Hepatocyte (in vitro differentiated cells): ENCODE measurements at regions not wholly inside any gene's neighbourhood (a gene's known extent, or its start where the extent isn't known, plus 50 kb on each side); places are given as distances from the start of the nearest gene placed in this dataset.

Experiments used
- DNase-seq: peaks from one replicate; pipeline ENCODE4 v3.0.0-alpha.2; 2016; ENCODE audit warnings: low spot score
- H2AFZ ChIP-seq: fragments of 200-600 bp; sonication (generic); 2 replicates; pipeline ENCODE4 v1.6.0; 2016; ENCODE audit warnings: antibody characterized with exemption, mild to moderate bottlenecking
- H3K27ac ChIP-seq: fragments of 200-600 bp; sonication (generic); 2 replicates; pipeline ENCODE4 v1.5.1; 2016; ENCODE audit warnings: mild to moderate bottlenecking
- H3K27me3 ChIP-seq: fragments of 200-600 bp; sonication (generic); 2 replicates; pipeline ENCODE4 v1.6.1; 2016
- H3K36me3 ChIP-seq: fragments of 200-600 bp; sonication (generic); replicated peaks from 2 replicates; pipeline ENCODE4 v1.5.1; 2016; ENCODE audit warnings: low read depth; ENCODE audit not compliant: insufficient read depth
- H3K4me1 ChIP-seq: fragments of 200-600 bp; sonication (generic); 2 replicates; pipeline ENCODE4 v1.5.1; 2016; ENCODE audit warnings: mild to moderate bottlenecking, moderate library complexity; ENCODE audit not compliant: insufficient read depth
- H3K4me2 ChIP-seq: fragments of 200-600 bp; sonication (generic); 2 replicates; pipeline ENCODE4 v1.6.0; 2016
- H3K4me3 ChIP-seq: fragments of 200-600 bp; sonication (generic); 2 replicates; pipeline ENCODE4 v1.5.1; 2016; ENCODE audit warnings: mild to moderate bottlenecking
- H3K79me2 ChIP-seq: fragments of 200-600 bp; sonication (generic); 2 replicates; pipeline ENCODE4 v1.6.0; 2017; ENCODE audit warnings: mild to moderate bottlenecking
- H3K9me2 ChIP-seq: fragments of 200-600 bp; sonication (generic); replicated peaks from 2 replicates; pipeline ENCODE4 v1.6.0; 2017; ENCODE audit warnings: mild to moderate bottlenecking; ENCODE audit not compliant: insufficient read depth
- H3K9me3 ChIP-seq: fragments of 200-600 bp; sonication (generic); 2 replicates; pipeline ENCODE4 v1.5.1; 2016; ENCODE audit warnings: low read depth, mild to moderate bottlenecking
- H4K20me1 ChIP-seq: fragments of 200-600 bp; sonication (generic); 2 replicates; pipeline ENCODE4 v1.6.0; 2016; ENCODE audit warnings: mild to moderate bottlenecking; ENCODE audit not compliant: insufficient read depth, poor library complexity, severe bottlenecking
- EZH2 ChIP-seq: fragments of 200-600 bp; sonication (generic); IDR thresholded peaks from 2 replicates; pipeline ENCODE4 v1.6.1; 2016; ENCODE audit warnings: antibody characterized with exemption, mild to moderate bottlenecking, borderline replicate concordance
- EZH2phosphoT487 ChIP-seq: fragments of 200-600 bp; sonication (generic); IDR thresholded peaks from one replicate; pipeline ENCODE4 v1.6.1; 2018; ENCODE audit warnings: antibody characterized with exemption, mild to moderate bottlenecking, low read depth, moderate library complexity; ENCODE audit not compliant: unreplicated experiment, severe bottlenecking
- WGBS: methylation state at CpG from one replicate; pipeline ENCODE4 v1.1.6; 2016; ENCODE audit warnings: low lambda C conversion rate; ENCODE audit errors: missing lambda C conversion rate; 5-methylcytosine and 5-hydroxymethylcytosine counted together
- TF ChIP-seq, protein P1 (sequence below): fragments of 200-600 bp; sonication (generic); IDR thresholded peaks from 2 replicates; pipeline ENCODE4 v1.5.1; 2016; ENCODE audit warnings: antibody characterized with exemption, mild to moderate bottlenecking; ENCODE audit not compliant: poor library complexity

DNA sequence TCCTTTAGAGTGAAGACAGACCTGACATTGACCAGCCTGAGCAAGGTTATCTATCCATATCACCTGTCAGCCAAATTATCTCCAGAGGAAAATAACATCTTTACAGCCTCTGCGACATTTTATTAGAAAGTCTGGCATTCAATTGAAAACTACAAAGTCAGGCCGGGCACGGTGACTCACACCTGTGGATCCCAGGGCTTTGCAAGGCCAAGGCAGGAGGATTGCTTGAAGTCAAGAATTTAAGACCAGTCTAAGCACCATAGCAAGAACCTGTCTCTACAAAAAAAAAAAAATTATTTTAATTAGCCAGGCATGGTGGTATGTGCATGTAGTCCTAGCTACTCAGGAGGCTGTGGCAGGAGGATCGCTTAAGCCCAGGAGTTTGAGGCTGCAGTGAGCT lies 141.6 kb downstream of the RCN1 start:
- no peaks in the 10 kb centered on the region for H3K9me3 ChIP-seq
- TF ChIP-seq, protein P1, sequence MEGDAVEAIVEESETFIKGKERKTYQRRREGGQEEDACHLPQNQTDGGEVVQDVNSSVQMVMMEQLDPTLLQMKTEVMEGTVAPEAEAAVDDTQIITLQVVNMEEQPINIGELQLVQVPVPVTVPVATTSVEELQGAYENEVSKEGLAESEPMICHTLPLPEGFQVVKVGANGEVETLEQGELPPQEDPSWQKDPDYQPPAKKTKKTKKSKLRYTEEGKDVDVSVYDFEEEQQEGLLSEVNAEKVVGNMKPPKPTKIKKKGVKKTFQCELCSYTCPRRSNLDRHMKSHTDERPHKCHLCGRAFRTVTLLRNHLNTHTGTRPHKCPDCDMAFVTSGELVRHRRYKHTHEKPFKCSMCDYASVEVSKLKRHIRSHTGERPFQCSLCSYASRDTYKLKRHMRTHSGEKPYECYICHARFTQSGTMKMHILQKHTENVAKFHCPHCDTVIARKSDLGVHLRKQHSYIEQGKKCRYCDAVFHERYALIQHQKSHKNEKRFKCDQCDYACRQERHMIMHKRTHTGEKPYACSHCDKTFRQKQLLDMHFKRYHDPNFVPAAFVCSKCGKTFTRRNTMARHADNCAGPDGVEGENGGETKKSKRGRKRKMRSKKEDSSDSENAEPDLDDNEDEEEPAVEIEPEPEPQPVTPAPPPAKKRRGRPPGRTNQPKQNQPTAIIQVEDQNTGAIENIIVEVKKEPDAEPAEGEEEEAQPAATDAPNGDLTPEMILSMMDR: no peak
- TF ChIP-seq EZH2phosphoT487 (no peak), EZH2 (no peak)
- H3K36me3 ChIP-seq: no peaks in the 10 kb centered on the region
- H3K9me2 ChIP-seq: no peaks in the 10 kb centered on the region
- no peaks in the 10 kb centered on the region for H3K27me3 ChIP-seq
- no peak overlapping the region for H3K4me3 ChIP-seq
- H3K4me2 ChIP-seq: no peak overlapping the region
- H3K4me1 ChIP-seq: no peaks in the 10 kb centered on the region
- WGBS: 55% methylated on average over 4 of the region's 4 CpGs
- no peak overlapping the region for H2AFZ ChIP-seq
- no peaks in the 10 kb centered on the region for H3K79me2 ChIP-seq
- DNase-seq: peak; percentile 24
- H4K20me1 ChIP-seq: no peaks in the 10 kb centered on the region
- H3K27ac ChIP-seq: no peak overlapping the region

DNA sequence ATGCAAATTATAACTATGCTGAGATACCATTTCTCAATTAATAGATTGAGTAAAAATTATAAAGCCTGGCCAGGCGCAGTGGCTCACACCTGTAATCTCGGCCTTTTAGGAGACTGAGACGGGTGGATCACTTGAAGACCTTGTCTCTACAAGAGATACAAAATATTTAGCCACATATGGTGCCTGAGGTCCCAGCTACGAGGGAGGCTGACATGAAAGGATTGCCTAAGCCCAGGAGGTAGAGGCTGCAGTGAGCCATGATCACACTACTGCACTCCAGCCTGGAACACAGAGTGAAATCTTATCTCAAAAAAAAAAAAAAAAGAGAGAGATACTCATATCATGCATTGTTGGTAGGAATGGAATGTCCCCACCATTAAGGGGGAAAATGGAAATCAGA lies 142.4 kb downstream of the RCN1 start:
- no peaks in the 10 kb centered on the region for H3K9me2 ChIP-seq
- H2AFZ ChIP-seq: no peak overlapping the region
- H3K79me2 ChIP-seq: no peaks in the 10 kb centered on the region
- H3K4me2 ChIP-seq: no peak overlapping the region
- DNase-seq: no peak
- no peaks in the 10 kb centered on the region for H4K20me1 ChIP-seq
- TF ChIP-seq EZH2 (no peak), EZH2phosphoT487 (no peak)
- TF ChIP-seq, protein P1: no peak
- H3K4me3 ChIP-seq: no peak overlapping the region
- no peaks in the 10 kb centered on the region for H3K36me3 ChIP-seq
- 86% methylated on average over 4 of the region's 4 CpGs for WGBS
- H3K4me1 ChIP-seq: no peaks in the 10 kb centered on the region
- H3K27ac ChIP-seq: no peak overlapping the region
- no peaks in the 10 kb centered on the region for H3K27me3 ChIP-seq
- no peaks in the 10 kb centered on the region for H3K9me3 ChIP-seq

DNA sequence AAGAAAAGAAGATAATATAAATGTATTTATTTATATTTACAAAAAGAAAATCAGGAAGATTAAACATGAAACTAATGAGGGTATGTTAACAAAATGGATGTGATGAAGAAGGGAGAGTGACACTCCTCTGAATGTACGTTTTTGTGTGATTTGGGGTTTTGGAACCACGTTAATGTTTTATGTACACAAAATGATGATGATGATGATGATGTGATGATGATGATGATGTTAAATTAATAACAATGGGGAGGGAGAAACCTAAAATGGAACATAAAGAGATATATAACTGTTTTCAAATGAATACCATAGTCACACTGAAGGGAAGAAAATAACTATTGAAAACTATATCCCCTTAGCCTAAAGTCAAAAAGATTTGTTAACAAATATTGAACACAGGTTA lies 143.1 kb downstream of the RCN1 start:
- WGBS: 40% methylated on average over 2 of the region's 2 CpGs
- Histone ChIP-seq H3K4me3 (no peak overlapping the region), H3K79me2 (no peaks in the 10 kb centered on the region), H3K4me2 (no peak overlapping the region), H3K4me1 (no peaks in the 10 kb centered on the region), H2AFZ (no peak overlapping the region), H3K27ac (no peak overlapping the region), H4K20me1 (no peaks in the 10 kb centered on the region), H3K36me3 (no peaks in the 10 kb centered on the region), H3K9me2 (no peaks in the 10 kb centered on the region), H3K9me3 (no peaks in the 10 kb centered on the region), H3K27me3 (no peaks in the 10 kb centered on the region)
- TF ChIP-seq, protein P1: no peak
- TF ChIP-seq EZH2: no peak
- no peak for TF ChIP-seq EZH2phosphoT487
- DNase-seq: no peak

DNA sequence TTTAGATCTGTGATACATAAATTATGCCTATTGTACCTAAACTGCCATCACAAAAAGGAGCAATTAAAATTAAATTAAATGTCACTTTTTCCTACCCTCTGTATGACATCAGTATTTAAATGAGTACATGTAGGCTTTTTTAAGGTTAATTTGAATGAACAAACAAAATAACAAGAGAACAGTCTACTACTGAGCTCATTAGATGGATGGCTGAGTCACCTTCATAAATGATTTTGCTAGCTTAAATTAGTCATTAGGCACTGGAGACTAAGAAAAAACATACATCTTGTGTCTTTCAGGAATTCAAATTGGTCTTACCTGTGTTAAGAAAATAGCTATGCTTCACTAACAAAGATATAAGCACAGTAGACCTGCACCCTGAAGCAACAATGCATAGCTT lies 153.6 kb downstream of the RCN1 start:
- Histone ChIP-seq H2AFZ (no peak overlapping the region), H3K36me3 (no peaks in the 10 kb centered on the region), H4K20me1 (no peaks in the 10 kb centered on the region), H3K9me3 (no peaks in the 10 kb centered on the region), H3K79me2 (no peaks in the 10 kb centered on the region), H3K4me3 (no peak overlapping the region), H3K27ac (no peak overlapping the region), H3K9me2 (no peaks in the 10 kb centered on the region), H3K27me3 (no peaks in the 10 kb centered on the region), H3K4me1 (no peaks in the 10 kb centered on the region), H3K4me2 (no peak overlapping the region)
- no peak for DNase-seq
- no peak for TF ChIP-seq EZH2
- TF ChIP-seq, protein P1: no peak
